Spleen (tissue), 11 donors: ENCODE measurements at regions not wholly inside any gene's neighbourhood (a gene's known extent, or its start where the extent isn't known, plus 50 kb on each side); places are given as distances from the start of the nearest gene placed in this dataset.

Experiments used
- DNase-seq: peaks from one replicate; pipeline ENCODE4 v3.0.0-alpha.2; 2020
- H3K27ac ChIP-seq, 8 donors: fragments of 200-600 bp; sonication (generic) in 7 of 8; 1 replicate in 4 of 8; 2 replicates in 4 of 8; pipeline versions ENCODE4 v1.5.0 to v1.8.0; 2016 to 2021; ENCODE audit warnings: inconsistent platforms in 4 of 8, mild to moderate bottlenecking in 4 of 8, moderate library complexity in 1 of 8
- H3K27me3 ChIP-seq, 7 donors: fragments of 200-600 bp; sonication (generic) in 6 of 7; replicated peaks in 1 of 7; 1 replicate in 4 of 7; 2 replicates in 3 of 7; pipeline versions ENCODE4 v1.5.0 to v1.8.0; 2016 to 2021; ENCODE audit warnings: inconsistent platforms in 3 of 7, mild to moderate bottlenecking in 1 of 7
- H3K36me3 ChIP-seq, 6 donors: fragments of 200-600 bp; sonication (generic) in 5 of 6; 1 replicate in 4 of 6; 2 replicates in 2 of 6; pipeline versions ENCODE4 v1.5.0 to v1.8.0; 2016 to 2021; ENCODE audit warnings: inconsistent platforms in 2 of 6
- H3K4me1 ChIP-seq, 6 donors: fragments of 200-600 bp; sonication (generic) in 5 of 6; 1 replicate in 3 of 6; 2 replicates in 3 of 6; pipeline versions ENCODE4 v1.5.0 to v1.8.0; 2016 to 2021; ENCODE audit warnings: inconsistent platforms in 3 of 6
- H3K4me3 ChIP-seq, 8 donors: fragments of 200-600 bp; sonication (generic) in 7 of 8; 1 replicate in 4 of 8; 2 replicates in 4 of 8; pipeline versions ENCODE4 v1.5.0 to v1.8.0; 2016 to 2021; ENCODE audit warnings: inconsistent platforms in 4 of 8, mild to moderate bottlenecking in 4 of 8, moderate library complexity in 2 of 8
- H3K9me3 ChIP-seq, 8 donors: fragments of 200-600 bp; sonication (generic) in 7 of 8; 1 replicate in 4 of 8; 2 replicates in 4 of 8; pipeline versions ENCODE4 v1.5.0 to v1.8.0; 2016 to 2021; ENCODE audit warnings: inconsistent platforms in 4 of 8
- POLR2A ChIP-seq, 3 donors: fragments of 450-650 bp; IDR thresholded peaks; one replicate each; pipeline ENCODE4 v1.5.1; 2017; ENCODE audit warnings: antibody characterized with exemption in 3 of 3, mild to moderate bottlenecking in 1 of 3
- POLR2AphosphoS5 ChIP-seq, 3 donors: sonication (generic); formaldehyde crosslinking; IDR thresholded peaks; one replicate each; pipeline ENCODE4 v1.5.1; 2017; ENCODE audit warnings: antibody characterized with exemption in 3 of 3
- WGBS, 5 donors: extraction: QIAGEN DNeasy Blood & Tissue Kit in 3 of 5; methylation state at CpG; one replicate each; pipeline versions ENCODE4 v1.1.5 to v1.1.7; 2013 to 2018; 5-methylcytosine and 5-hydroxymethylcytosine counted together
- intact Hi-C: fragments of 100-400 bp; cut with DNase I; formaldehyde crosslinking; loops from one replicate; pipeline ENCODE4 v1.15.0; 2023; ENCODE audit warnings: low total_unique reads
- TF ChIP-seq, protein P1 (sequence below), 11 experiments: fragments of 200-600 bp in 7 of 11; fragments of 450-650 bp in 4 of 11; sonication (generic) in 4 of 11; IDR thresholded peaks in 8 of 11; conservative IDR thresholded peaks in 3 of 11; 1 replicate in 7 of 11; 2 replicates in 4 of 11; pipeline versions ENCODE4 v1.4.0 to v1.8.0; 2016 to 2021; ENCODE audit warnings: antibody characterized with exemption in 11 of 11, inconsistent platforms in 4 of 11, mild to moderate bottlenecking in 1 of 11
- donor health status: healthy with polysubstance abuse.
- donor health status: DM: no; HTN: no; CAD: no; lungs with moderate emphysema.
- donor health status: DM: no; HTN: no; CAD: no.
- donor health status: Bipolar disorder and iron deficiency.
- donor health status: healthy.
- donor health status: DM: no; HTN: no; CAD: no.
- donor health status: DM: yes; HTN: yes; CAD: no.

DNA sequence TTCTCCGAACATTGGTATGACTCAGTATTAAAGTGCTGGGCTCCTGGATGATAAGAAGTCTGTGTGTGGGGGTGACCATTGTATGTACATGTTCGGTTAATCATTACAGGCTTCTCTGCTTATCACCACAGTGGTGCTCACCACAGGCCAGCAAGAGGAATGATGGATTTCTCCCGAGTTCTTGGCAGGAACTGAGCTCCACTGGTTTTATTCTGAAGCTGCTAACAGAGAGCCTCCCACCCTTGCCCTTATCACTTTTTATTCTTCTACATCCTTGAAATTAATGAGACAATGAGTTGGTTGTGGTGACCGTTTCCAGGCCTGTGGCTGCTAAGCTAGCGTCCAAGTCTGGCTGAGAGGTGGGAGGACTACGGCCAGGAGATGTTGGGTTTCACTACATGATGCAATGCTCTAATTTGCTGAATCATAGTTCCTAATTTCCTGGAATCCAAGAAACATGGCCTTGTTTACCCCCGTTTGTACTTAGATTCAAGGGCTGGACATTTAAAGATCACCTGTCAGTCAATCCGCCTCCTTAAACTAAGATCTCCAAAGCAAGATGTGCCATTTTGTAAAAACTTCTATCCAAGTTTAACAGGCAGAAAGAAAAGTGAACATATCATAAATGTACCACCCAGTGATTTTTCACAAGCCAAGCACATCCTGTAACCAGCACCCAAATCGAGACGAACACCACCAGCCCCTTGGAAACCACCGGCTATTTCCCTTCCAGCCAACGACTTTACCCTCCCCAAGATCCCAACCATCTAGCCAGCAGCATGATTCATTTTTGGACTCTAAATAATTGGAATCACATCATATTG, 172.5 kb downstream of the FOXA2 start:
- no peaks in the 10 kb centered on the region for H3K36me3 ChIP-seq
- WGBS, 5 donors: 64 to 78% (median 69%) methylated on average over 12 of the region's 12 CpGs
- no peak overlapping the region for H3K4me3 ChIP-seq
- H3K9me3 ChIP-seq: no peaks in the 10 kb centered on the region
- H3K27ac ChIP-seq: no peak overlapping the region
- no peaks in the 10 kb centered on the region for H3K4me1 ChIP-seq
- no peaks in the 10 kb centered on the region for H3K27me3 ChIP-seq
- TF ChIP-seq POLR2AphosphoS5 (IDR thresholded peaks at IDR 0.05): no peak
- DNase-seq: no peak
- intact Hi-C loops: no loop called here

DNA sequence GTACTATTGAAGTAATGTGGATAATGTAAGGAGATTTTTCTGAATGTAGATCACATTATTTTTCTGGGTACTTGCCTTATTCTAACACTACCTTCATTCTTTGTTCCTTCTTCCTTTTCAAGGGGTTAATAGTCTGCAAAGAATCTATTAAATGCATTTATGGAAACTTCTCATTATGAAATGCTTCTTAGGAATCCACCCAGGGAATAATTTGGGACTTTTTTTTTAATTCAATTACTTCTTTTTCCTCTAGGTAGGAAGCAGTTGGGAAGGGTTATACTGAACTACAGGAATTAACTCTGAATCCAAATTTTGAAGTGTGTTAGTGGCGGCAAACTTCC, 173.1 kb downstream of the FOXA2 start:
- no peaks in the 10 kb centered on the region for H3K4me1 ChIP-seq
- intact Hi-C loops: no loop called here
- H3K9me3 ChIP-seq: no peaks in the 10 kb centered on the region
- H3K36me3 ChIP-seq: no peaks in the 10 kb centered on the region
- no peak overlapping the region for H3K4me3 ChIP-seq
- WGBS, 5 donors: 79 to 97% (median 88%) methylated on average over 1 of the region's 1 CpG
- no peak overlapping the region for H3K27ac ChIP-seq
- no peak for DNase-seq
- H3K27me3 ChIP-seq: no peaks in the 10 kb centered on the region
- no peak for TF ChIP-seq POLR2A (IDR thresholded peaks at IDR 0.05)
- TF ChIP-seq, protein P1, sequence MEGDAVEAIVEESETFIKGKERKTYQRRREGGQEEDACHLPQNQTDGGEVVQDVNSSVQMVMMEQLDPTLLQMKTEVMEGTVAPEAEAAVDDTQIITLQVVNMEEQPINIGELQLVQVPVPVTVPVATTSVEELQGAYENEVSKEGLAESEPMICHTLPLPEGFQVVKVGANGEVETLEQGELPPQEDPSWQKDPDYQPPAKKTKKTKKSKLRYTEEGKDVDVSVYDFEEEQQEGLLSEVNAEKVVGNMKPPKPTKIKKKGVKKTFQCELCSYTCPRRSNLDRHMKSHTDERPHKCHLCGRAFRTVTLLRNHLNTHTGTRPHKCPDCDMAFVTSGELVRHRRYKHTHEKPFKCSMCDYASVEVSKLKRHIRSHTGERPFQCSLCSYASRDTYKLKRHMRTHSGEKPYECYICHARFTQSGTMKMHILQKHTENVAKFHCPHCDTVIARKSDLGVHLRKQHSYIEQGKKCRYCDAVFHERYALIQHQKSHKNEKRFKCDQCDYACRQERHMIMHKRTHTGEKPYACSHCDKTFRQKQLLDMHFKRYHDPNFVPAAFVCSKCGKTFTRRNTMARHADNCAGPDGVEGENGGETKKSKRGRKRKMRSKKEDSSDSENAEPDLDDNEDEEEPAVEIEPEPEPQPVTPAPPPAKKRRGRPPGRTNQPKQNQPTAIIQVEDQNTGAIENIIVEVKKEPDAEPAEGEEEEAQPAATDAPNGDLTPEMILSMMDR (IDR thresholded peaks at IDR 0.05 in 8 of 11, conservative IDR thresholded peaks at IDR 0.05 in 3 of 11): no peak
- TF ChIP-seq POLR2AphosphoS5 (IDR thresholded peaks at IDR 0.05): no peak

DNA sequence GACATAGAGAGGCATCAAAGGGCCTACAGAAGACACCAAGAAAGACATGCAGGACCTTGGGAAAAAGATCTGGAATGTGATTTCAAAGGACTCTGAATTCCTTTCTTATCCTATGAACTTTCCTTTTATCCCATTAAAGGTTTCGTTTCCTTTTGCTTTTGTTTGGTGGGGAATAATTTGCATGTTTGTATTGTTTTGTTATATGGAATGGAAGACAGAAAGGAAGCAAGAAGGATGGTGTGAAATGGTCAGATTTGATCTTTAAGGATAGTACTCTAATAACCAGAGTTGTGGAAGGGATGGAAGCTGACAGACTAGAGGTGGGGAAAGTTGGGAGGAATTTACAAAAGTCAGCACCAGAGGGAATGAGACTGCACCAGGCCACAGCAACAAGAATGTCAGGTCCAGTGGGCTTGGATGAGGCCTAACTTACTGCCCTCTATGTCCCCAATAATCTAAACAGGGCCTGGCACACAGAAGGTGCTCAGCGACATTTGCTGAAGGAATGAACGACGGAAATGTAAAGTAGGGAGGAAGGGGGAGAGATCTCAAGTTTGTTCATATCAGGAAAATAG, 173.7 kb downstream of the FOXA2 start:
- Histone ChIP-seq H3K4me1 (no peaks in the 10 kb centered on the region), H3K36me3 (no peaks in the 10 kb centered on the region), H3K4me3 (no peak overlapping the region), H3K27ac (no peak overlapping the region), H3K27me3 (no peaks in the 10 kb centered on the region), H3K9me3 (no peaks in the 10 kb centered on the region)
- no peak for DNase-seq
- intact Hi-C loops: no loop called here
- no peak for TF ChIP-seq POLR2A (IDR thresholded peaks at IDR 0.05)
- no peak for TF ChIP-seq POLR2AphosphoS5 (IDR thresholded peaks at IDR 0.05)
- TF ChIP-seq, protein P1 (IDR thresholded peaks at IDR 0.05 in 8 of 11, conservative IDR thresholded peaks at IDR 0.05 in 3 of 11): no peak
- WGBS, 5 donors: 86 to 93% (median 87%) methylated on average over 4 of the region's 4 CpGs

DNA sequence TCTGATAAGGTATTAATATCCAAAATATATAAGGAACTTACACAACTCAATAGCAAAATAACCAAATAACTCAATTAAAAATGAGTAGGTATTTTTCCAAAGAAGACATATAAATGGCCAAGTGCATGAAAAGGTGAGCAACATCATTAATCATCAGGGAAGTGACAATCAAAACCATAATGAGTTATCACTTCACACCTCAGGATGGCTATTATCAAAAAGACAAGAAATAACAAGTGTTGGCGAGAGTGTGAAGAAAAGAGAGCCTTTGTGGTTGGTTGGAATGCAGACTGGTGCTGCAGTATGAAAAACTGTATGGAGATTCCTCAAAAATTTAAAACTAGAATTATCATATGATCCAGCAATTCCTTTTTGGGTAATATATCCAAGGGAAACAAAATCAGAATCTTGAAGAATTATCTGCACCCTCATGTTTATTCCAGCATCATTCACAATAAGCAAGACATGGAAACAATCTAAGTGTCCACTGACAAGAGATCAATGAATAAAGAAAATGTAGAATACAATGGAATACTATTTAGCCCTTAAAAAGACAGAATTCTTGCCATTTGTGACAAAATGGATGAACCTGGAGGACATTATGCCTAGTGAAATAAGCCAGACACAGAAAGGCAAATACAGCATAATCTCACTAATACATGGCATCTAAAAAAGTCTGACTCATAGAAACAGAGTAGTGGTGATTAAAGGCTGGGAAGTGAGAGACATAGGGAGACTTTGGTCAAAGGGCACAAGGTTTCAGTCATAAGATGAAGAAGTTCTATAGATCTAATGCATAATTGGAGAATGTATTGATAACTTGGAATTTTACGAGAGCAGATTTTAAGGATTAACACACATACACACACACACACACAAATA, 175.6 kb downstream of the FOXA2 start:
- intact Hi-C loops: no loop called here
- Histone ChIP-seq H3K36me3 (no peaks in the 10 kb centered on the region), H3K27me3 (no peaks in the 10 kb centered on the region), H3K9me3 (no peaks in the 10 kb centered on the region), H3K27ac (no peak overlapping the region), H3K4me3 (no peak overlapping the region), H3K4me1 (peaks cover 0 to 9% (median 4%) of the 10 kb centered on the region in 6 donors)
- WGBS, 5 donors: 83 to 98% (median 90%) methylated on average over 2 of the region's 2 CpGs
- TF ChIP-seq POLR2AphosphoS5 (IDR thresholded peaks at IDR 0.05) (no peak), POLR2A (IDR thresholded peaks at IDR 0.05) (no peak)
- TF ChIP-seq, protein P1 (IDR thresholded peaks at IDR 0.05 in 8 of 11, conservative IDR thresholded peaks at IDR 0.05 in 3 of 11): no peak
- no peak for DNase-seq
